ENCODE measurements at regions not wholly inside any gene's neighbourhood (a gene's known extent, or its start where the extent isn't known, plus 50 kb on each side); places are given as distances from the start of the nearest gene placed in this dataset.

- Histone ChIP-seq H4K20me1 (ENCODE audit: insufficient read depth) (no peaks in the 10 kb centered on the region), H3K27me3 (ENCODE audit: insufficient read depth, low read length) (0 out of 2 replicates have a peak, but pooled peaks cover 3% of the 10 kb centered on the region), H3K4me2 (ENCODE audit: low read length) (no peak overlapping the region), H3K36me3 (ENCODE audit: control insufficient read depth in 1 of 2, insufficient read depth in 2 of 2, low read length in 2 of 2) (no peaks in the 10 kb centered on the region), H3K27ac (ENCODE audit: low read depth, low read length) (no peak overlapping the region), H3K9me3 (ENCODE audit: control insufficient read depth in 1 of 2, insufficient read depth in 1 of 2, low read depth in 1 of 2, low read length in 2 of 2) (no peaks in the 10 kb centered on the region), H3K9ac (ENCODE audit: low read length) (no peak overlapping the region), H3K4me3 (replicated peaks in 1 of 2; ENCODE audit: low read depth in 1 of 2, low read length in 2 of 2) (no peak overlapping the region), H3K9me2 (ENCODE audit: insufficient read depth) (no peaks in the 10 kb centered on the region), H3K4me1 (ENCODE audit: control insufficient read depth in 1 of 2, insufficient read depth in 2 of 2, low read length in 2 of 2) (no peaks in the 10 kb centered on the region), H3K79me2 (ENCODE audit: insufficient read depth, low read length) (no peaks in the 10 kb centered on the region), H2AFZ (ENCODE audit: low read depth, low read length, poor library complexity, severe bottlenecking) (no peak overlapping the region)
- no TSS peak for BruUV-seq (replicated peaks)
- ChIA-PET CTCF (no interaction called here), RAD21 (ENCODE audit: low non-redundant PET in 1 of 2, low total read pairs in 2 of 2, uncharacterized antibody in 2 of 2, unreplicated experiment in 2 of 2) (no interaction called here), POLR2A (no interaction called here)
- TF ChIP-seq, protein P1, sequence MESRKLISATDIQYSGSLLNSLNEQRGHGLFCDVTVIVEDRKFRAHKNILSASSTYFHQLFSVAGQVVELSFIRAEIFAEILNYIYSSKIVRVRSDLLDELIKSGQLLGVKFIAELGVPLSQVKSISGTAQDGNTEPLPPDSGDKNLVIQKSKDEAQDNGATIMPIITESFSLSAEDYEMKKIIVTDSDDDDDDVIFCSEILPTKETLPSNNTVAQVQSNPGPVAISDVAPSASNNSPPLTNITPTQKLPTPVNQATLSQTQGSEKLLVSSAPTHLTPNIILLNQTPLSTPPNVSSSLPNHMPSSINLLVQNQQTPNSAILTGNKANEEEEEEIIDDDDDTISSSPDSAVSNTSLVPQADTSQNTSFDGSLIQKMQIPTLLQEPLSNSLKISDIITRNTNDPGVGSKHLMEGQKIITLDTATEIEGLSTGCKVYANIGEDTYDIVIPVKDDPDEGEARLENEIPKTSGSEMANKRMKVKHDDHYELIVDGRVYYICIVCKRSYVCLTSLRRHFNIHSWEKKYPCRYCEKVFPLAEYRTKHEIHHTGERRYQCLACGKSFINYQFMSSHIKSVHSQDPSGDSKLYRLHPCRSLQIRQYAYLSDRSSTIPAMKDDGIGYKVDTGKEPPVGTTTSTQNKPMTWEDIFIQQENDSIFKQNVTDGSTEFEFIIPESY (IDR thresholded peaks at IDR 0.05; ENCODE audit: extremely low read depth, insufficient replicate concordance, low read length), result no peak
- TF ChIP-seq RAD21 (IDR thresholded peaks at IDR 0.05; ENCODE audit: low read depth) (no peak), ELF1 (IDR thresholded peaks at IDR 0.05; ENCODE audit: borderline replicate concordance, low read depth) (no peak), SP1 (IDR thresholded peaks at IDR 0.05; ENCODE audit: low read depth) (no peak), CEBPB (IDR thresholded peaks at IDR 0.05; ENCODE audit: low read depth) (no peak), JUND (IDR thresholded peaks at IDR 0.05) (no peak), TCF7L2 (IDR thresholded peaks at IDR 0.05; ENCODE audit: borderline replicate concordance, extremely low read depth, insufficient read depth, insufficient read length) (no peak), POLR2A (IDR thresholded peaks at IDR 0.05; ENCODE audit: borderline replicate concordance, extremely low read depth, insufficient read depth, insufficient read length) (no peak), EZH2phosphoT487 (IDR thresholded peaks at IDR 0.05; ENCODE audit: borderline replicate concordance) (no peak), CBX3 (IDR thresholded peaks at IDR 0.05; ENCODE audit: low read depth) (no peak), SIN3A (IDR thresholded peaks at IDR 0.05; ENCODE audit: low read depth) (no peak)
- TF ChIP-seq, protein P2, sequence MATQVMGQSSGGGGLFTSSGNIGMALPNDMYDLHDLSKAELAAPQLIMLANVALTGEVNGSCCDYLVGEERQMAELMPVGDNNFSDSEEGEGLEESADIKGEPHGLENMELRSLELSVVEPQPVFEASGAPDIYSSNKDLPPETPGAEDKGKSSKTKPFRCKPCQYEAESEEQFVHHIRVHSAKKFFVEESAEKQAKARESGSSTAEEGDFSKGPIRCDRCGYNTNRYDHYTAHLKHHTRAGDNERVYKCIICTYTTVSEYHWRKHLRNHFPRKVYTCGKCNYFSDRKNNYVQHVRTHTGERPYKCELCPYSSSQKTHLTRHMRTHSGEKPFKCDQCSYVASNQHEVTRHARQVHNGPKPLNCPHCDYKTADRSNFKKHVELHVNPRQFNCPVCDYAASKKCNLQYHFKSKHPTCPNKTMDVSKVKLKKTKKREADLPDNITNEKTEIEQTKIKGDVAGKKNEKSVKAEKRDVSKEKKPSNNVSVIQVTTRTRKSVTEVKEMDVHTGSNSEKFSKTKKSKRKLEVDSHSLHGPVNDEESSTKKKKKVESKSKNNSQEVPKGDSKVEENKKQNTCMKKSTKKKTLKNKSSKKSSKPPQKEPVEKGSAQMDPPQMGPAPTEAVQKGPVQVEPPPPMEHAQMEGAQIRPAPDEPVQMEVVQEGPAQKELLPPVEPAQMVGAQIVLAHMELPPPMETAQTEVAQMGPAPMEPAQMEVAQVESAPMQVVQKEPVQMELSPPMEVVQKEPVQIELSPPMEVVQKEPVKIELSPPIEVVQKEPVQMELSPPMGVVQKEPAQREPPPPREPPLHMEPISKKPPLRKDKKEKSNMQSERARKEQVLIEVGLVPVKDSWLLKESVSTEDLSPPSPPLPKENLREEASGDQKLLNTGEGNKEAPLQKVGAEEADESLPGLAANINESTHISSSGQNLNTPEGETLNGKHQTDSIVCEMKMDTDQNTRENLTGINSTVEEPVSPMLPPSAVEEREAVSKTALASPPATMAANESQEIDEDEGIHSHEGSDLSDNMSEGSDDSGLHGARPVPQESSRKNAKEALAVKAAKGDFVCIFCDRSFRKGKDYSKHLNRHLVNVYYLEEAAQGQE (IDR thresholded peaks at IDR 0.05; ENCODE audit: low read depth), result no peak
- TF ChIP-seq, protein P3, sequence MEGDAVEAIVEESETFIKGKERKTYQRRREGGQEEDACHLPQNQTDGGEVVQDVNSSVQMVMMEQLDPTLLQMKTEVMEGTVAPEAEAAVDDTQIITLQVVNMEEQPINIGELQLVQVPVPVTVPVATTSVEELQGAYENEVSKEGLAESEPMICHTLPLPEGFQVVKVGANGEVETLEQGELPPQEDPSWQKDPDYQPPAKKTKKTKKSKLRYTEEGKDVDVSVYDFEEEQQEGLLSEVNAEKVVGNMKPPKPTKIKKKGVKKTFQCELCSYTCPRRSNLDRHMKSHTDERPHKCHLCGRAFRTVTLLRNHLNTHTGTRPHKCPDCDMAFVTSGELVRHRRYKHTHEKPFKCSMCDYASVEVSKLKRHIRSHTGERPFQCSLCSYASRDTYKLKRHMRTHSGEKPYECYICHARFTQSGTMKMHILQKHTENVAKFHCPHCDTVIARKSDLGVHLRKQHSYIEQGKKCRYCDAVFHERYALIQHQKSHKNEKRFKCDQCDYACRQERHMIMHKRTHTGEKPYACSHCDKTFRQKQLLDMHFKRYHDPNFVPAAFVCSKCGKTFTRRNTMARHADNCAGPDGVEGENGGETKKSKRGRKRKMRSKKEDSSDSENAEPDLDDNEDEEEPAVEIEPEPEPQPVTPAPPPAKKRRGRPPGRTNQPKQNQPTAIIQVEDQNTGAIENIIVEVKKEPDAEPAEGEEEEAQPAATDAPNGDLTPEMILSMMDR (IDR thresholded peaks at IDR 0.05 in 2 of 3, conservative IDR thresholded peaks at IDR 0.05 in 1 of 3; ENCODE audit: borderline replicate concordance in 1 of 3, insufficient read depth in 1 of 3, low read depth in 2 of 3, low read length in 2 of 3), result no peak
- intact Hi-C loops (cut with micrococcal nuclease), result no loop called here
- no peak for DNase-seq (ENCODE audit: low read depth, low spot score)
- no peak for ATAC-seq
These were observed 714.8 kb downstream of the ADCYAP1 start for GRCh38 chr18:1619507-1619906.
